HG03575 (cell line): ENCODE measurements at regions not wholly inside any gene's neighbourhood (a gene's known extent, or its start where the extent isn't known, plus 50 kb on each side); places are given as distances from the start of the nearest gene placed in this dataset.

ENCODE experiments used
- ATAC-seq: cut with Tn5 transposase; IDR thresholded peaks from one replicate; pipeline ENCODE4 v1.9.1; 2021; ENCODE audit not compliant: unreplicated experiment, insufficient number of reproducible peaks, low FRiP score; ENCODE audit errors: extremely low read depth

- no peak for ATAC-seq
Observed at GRCh38 chr6:165758441-165758840, 95.4 kb upstream of the PDE10A start.

DNA sequence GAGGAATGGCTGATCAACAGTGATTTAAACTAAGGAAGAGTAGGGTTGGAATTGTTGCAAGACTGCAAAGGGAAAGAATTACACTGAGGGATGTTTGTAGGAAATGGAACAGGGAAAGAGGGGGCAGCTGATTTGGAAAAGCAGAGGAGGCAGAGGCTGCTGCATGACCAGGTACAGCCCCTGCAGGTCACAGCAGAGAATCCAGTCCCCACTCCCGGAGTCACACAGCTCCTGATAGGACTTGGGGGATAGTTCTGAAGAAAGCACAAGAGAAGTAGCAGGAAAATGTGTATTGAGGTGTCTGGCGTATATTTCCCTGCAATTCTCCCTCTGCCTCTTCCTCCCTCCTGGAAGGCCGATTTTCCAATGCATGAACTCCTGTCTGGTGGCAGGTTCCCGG is 92.5 kb upstream of the PDE10A start:
- ATAC-seq = no peak

GRCh38 chr6:165753506-165753905 is 90.5 kb upstream of the PDE10A start:
- no peak for ATAC-seq

GRCh38 chr6:165752451-165752850 is 89.4 kb upstream of the PDE10A start:
- no peak for ATAC-seq

DNA sequence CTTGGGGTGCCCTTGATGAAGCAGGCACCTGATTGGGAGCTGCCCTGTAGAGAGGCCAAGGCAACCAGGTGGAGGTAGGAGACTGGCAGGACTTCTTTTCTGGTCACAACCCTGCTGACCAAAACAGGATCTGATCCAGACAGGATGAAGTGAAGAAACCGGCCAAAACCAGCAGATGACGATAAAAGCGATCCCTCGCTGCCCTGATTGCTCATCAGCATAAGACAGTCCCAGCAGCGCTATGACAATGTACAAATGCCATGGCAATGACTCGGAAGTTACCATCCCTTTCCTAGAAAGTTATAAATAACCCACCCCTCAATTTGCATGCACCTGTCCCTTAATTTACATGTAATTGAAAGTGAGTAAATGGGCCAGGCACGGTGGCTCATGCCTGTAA is 88.4 kb upstream of the PDE10A start:
- ATAC-seq = no peak

GRCh38 chr6:165749163-165749562 is 86.1 kb upstream of the PDE10A start:
- no peak for ATAC-seq

- no peak for ATAC-seq
Observed at GRCh38 chr6:165748390-165748789, 85.3 kb upstream of the PDE10A start.

GRCh38 chr6:165747963-165748362 is 84.9 kb upstream of the PDE10A start:
- ATAC-seq = no peak

DNA sequence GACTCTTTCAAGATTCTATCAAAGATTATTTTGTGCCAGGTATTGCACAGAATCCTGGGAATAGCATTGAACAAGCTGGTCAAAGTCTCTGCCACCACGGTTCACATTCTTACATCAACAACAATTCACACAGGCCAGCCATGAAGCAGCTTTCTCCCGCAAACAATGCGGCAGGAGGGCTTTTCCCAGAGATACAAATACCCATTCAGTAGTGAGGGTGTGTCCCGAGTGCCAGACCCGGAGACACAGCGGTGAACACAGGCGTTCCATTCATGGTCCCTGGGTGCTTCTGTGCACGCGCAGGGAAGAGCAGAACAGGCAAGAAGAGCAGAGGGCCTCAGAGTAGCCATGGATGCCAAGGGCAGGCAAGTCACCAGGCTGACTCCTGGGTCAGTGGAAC is 83.3 kb upstream of the PDE10A start:
- no peak for ATAC-seq

DNA sequence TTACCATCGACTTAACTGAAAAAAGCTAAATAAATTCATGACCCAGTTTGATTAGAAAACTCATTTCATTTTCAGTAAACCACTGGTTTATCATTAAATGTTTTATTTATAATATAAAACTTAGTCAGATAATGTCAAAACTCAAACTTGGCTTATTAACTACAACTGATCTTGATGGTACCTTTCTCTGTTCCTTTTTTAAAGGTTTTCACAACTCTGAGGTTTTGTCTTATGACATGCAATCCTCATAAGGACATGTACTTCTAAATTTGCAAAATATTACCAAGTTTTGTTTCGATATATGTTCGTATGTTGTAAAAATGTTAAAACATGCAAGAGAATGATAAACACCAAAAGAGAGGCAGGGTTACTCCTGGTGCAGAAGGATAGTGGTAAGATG is 82.5 kb upstream of the PDE10A start:
- ATAC-seq = no peak

GRCh38 chr6:165744555-165745228 is 81.7 kb upstream of the PDE10A start:
- no peak for ATAC-seq

DNA sequence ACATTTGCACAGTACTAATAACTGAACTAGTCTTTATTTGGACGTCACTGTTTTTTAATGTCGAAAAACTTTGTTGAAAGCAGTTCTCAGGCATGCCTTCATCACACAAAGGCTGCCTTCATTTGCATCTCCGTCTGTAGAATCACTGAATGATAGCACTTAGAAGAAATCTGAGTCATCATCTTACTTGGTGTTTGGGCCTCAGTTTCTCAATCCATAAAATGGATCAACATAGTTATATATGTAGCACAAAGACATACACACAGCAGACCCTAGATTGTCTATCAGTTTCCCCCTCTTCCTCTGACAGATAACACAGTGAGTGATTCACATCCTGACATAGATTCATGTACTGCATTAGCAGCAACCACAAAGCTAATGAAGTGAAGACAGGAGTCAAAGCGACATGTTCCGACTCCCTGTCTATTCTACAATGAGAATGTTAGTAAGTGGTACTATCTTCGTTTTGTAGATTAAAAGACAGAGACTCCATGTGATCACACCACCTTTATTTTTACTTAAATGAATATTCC is 80.4 kb upstream of the PDE10A start:
- ATAC-seq = no peak

DNA sequence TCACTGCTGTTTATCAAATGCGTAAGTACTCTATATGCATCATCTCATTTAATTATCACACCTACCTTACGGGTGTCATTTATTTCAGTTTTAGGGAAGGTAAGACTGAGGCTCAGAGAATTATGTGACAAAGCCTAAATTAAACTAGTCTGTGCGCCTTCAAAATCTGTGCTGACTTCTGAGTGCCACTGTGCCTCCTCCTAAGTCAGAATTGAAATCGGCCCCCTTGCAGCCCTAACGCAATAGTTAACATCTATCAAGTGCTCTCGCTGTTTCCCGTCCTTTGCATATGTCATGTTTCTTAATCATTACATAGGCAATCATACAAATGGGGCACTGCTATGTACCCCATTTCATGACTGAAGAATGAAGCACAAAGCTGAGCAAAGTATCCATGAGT is 79.0 kb upstream of the PDE10A start:
- no peak for ATAC-seq

- ATAC-seq = no peak
Observed at GRCh38 chr6:165737396-165737795, 74.4 kb upstream of the PDE10A start.

DNA sequence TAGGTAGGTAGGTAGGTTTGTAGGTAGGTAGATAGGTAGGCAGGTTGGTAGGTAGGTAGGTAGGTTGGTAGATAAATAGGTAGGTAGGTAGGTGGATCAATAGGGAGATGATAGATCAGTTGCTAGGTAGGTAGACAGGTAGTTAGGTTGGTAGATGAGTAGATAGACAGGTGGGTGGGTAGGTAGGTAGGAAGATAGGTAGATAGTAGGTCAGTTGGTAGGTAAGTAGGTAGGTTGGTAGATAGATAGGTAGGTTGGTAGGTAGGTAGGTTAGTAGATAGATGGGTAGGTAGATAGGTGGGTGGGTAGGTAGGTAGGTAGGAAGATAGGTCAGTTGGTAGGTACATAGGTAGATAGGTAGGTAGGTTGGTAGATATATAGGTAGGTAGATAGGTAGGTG is 72.0 kb upstream of the PDE10A start:
- ATAC-seq = no peak

DNA sequence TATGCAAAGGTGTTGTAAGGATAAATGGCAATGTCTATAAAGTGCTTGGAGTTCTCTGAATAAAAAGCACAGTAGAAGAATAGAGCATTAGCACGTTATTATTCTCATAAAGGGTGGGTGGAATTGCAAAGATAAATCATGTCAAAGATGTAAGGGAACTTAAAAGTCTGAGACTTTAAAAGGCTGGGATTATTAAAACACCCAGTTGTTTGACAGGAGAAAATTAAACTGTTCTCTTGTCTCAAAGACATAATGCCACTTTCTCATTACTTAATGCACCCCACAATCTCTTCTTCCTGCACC is 70.4 kb upstream of the PDE10A start:
- no peak for ATAC-seq

DNA sequence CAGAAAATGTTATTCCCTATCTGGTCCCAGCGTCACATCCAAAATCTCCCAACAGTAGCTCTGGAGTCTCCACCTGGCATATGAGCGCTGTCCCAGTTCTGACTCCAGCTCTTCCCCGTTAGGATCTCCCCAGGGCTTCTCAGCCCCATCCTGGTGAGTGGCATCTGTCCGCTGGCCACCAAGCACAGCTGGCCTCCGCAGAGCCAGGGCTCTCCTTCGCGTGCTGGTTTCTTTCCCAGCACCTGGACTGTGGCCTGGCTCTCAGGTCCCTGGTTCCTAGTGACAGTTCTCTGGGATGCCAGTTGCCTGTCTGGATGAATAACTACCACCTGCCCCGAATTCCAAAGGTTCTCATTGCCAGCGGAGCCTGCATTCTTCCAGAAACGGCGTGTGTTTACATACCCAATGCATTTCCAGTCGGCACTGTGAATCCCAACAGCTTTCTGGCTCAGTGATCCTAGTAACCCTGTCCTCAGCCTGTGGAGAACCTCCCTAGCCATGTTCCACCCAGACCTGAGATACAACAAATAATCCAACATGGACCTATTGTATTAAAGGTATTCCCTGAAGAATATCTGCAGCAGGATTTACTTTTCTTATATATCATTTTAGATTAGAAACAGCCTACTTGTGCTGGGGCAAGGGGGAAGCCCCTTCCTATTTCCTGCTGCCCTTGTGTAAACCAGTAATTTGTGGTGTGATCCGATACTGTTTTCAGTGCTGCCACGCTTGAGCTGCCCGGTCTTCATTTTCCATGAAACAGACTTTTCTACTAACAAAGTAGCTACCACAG is 69.9 kb upstream of the PDE10A start:
- no peak for ATAC-seq

GRCh38 chr6:165729307-165729936 is 66.4 kb upstream of the PDE10A start:
- ATAC-seq = no peak

- ATAC-seq = no peak
Observed at GRCh38 chr6:165728216-165728615, 65.2 kb upstream of the PDE10A start.

DNA sequence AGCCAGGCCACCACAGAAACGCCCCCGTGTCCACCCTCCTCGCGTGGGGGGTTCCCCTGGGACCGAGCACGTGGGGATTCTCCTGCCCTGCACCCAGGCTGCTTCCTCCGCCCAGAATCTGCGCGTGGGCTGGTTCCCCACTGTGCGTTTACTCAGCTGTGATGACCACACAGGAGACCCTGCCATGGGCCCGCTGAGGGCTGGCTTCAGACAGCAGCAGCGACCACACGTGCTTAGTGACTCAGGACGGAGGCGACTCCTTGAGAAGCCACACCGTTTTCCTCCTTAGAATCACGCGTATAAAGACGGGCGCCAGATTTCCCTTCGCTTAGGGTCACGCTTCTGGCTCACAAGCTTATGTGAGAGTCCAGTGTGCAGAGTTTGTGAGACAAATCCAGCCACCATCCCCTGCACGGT is 63.9 kb upstream of the PDE10A start:
- no peak for ATAC-seq
